ENCODE measurements at regions not wholly inside any gene's neighbourhood (a gene's known extent, or its start where the extent isn't known, plus 50 kb on each side); places are given as distances from the start of the nearest gene placed in this dataset.

DNA sequence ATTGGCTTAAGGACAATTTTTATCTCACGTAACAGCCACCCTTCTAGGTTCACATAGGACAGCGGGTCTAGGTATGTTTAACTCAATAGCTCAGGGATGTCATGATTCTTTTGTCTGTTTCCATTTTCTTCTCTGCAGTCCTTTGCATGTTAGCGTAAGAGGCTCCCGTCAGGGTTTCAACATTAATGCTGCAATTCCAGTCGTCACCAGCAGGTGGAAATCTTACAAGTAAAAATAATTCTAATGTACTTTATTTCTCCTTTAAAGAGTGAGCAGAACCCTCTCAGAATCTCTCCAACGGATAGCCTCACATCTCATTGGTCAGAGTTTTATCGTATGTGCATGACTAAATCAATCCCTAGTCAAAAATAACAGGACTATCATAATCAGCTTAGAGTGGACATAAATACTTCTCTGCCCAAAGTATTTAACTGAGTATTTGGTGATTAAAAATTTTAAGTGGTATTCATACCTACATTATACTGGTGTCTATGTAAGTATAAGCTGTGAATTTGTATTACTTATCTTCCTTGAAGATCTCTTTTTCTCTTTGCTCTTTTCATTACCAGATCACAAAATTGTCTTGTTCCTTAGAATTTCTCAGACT is 487.2 kb upstream of the GCFC2 start:
- TF ChIP-seq, protein P1, sequence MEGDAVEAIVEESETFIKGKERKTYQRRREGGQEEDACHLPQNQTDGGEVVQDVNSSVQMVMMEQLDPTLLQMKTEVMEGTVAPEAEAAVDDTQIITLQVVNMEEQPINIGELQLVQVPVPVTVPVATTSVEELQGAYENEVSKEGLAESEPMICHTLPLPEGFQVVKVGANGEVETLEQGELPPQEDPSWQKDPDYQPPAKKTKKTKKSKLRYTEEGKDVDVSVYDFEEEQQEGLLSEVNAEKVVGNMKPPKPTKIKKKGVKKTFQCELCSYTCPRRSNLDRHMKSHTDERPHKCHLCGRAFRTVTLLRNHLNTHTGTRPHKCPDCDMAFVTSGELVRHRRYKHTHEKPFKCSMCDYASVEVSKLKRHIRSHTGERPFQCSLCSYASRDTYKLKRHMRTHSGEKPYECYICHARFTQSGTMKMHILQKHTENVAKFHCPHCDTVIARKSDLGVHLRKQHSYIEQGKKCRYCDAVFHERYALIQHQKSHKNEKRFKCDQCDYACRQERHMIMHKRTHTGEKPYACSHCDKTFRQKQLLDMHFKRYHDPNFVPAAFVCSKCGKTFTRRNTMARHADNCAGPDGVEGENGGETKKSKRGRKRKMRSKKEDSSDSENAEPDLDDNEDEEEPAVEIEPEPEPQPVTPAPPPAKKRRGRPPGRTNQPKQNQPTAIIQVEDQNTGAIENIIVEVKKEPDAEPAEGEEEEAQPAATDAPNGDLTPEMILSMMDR (conservative IDR thresholded peaks at IDR 0.05): peak; percentile 77
- TF ChIP-seq ZFX (IDR thresholded peaks at IDR 0.05): no peak

Data from C4-2B (cell line).